ENCODE measurements at regions not wholly inside any gene's neighbourhood (a gene's known extent, or its start where the extent isn't known, plus 50 kb on each side); places are given as distances from the start of the nearest gene placed in this dataset.

DNA sequence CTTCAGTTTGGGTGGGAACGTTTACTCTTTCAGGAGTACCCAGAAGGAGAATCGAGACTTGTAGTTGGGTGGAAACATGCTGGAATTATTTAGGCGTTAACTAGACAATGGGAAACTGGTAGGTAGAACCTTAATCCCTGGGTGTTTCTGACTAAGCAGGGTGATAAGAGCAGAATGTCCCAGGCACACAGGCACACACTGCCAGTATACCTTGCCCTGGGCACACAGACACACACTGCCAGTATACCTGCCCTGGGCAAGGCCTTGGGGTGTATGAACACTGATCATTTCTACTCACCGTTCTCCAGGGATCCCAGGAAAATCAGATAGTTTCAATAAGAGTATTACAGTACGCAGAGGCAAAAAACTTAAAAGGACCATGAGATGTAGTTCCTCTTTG lies 115.5 kb downstream of the SNAPC1 start:
- CTCF ChIA-PET = no interaction called here

DNA sequence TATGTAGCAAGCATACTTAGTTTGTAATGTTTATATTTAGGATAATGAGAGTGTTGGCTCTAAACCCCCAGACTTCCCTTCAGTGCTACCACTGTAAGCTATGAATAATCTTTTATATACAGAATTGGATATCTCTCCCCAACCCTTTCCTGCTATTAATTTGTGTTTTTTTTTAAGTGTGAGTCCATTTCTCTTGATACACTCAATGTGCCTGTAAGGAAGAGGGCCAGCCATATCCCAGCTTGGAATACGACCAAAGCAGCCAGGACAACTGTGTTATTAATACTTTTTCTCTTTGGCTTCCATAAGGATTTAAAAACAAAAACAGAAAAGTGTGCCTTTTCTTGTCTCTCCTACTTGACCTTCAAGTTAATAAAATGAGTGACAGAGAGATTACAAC lies 116.7 kb downstream of the SNAPC1 start:
- ChIA-PET CTCF (no interaction called here), POLR2A (no interaction called here)
- TF ChIP-seq CTBP1 (IDR thresholded peaks at IDR 0.05; ENCODE audit: borderline replicate concordance) (no peak), FOXK2 (IDR thresholded peaks at IDR 0.05) (no peak), FOXM1 (IDR thresholded peaks at IDR 0.05; ENCODE audit: borderline replicate concordance) (no peak), HDGF (IDR thresholded peaks at IDR 0.05; ENCODE audit: borderline replicate concordance) (no peak), TARDBP (IDR thresholded peaks at IDR 0.05) (no peak), LEF1 (IDR thresholded peaks at IDR 0.05; ENCODE audit: borderline replicate concordance) (no peak), NFRKB (IDR thresholded peaks at IDR 0.05) (no peak), SUZ12 (IDR thresholded peaks at IDR 0.05) (no peak), ZNF384 (IDR thresholded peaks at IDR 0.05) (no peak), BHLHE40 (IDR thresholded peaks at IDR 0.05; ENCODE audit: borderline replicate concordance) (no peak), L3MBTL2 (conservative IDR thresholded peaks at IDR 0.05) (no peak), ELF4 (IDR thresholded peaks at IDR 0.05) (no peak), SP1 (IDR thresholded peaks at IDR 0.05) (no peak), ARNT (IDR thresholded peaks at IDR 0.05) (no peak), FOXA1 (IDR thresholded peaks at IDR 0.05) (no peak)
- TF ChIP-seq, protein P1, sequence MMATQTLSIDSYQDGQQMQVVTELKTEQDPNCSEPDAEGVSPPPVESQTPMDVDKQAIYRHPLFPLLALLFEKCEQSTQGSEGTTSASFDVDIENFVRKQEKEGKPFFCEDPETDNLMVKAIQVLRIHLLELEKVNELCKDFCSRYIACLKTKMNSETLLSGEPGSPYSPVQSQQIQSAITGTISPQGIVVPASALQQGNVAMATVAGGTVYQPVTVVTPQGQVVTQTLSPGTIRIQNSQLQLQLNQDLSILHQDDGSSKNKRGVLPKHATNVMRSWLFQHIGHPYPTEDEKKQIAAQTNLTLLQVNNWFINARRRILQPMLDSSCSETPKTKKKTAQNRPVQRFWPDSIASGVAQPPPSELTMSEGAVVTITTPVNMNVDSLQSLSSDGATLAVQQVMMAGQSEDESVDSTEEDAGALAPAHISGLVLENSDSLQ (IDR thresholded peaks at IDR 0.05) = no peak
- no peak for DNase-seq (ENCODE audit: extremely low spot score)

More for the DNA sequence above, 115.5 kb downstream of the SNAPC1 start:
- POLR2A ChIA-PET = no interaction called here
- DNase-seq (ENCODE audit: extremely low spot score) = no peak
- TF ChIP-seq FOXK2 (IDR thresholded peaks at IDR 0.05) = no peak
- no peak for TF ChIP-seq FOXM1 (IDR thresholded peaks at IDR 0.05; ENCODE audit: borderline replicate concordance)
- TF ChIP-seq ARNT (IDR thresholded peaks at IDR 0.05) = no peak
- no peak for TF ChIP-seq HDGF (IDR thresholded peaks at IDR 0.05; ENCODE audit: borderline replicate concordance)
- no peak for TF ChIP-seq TARDBP (IDR thresholded peaks at IDR 0.05)
- TF ChIP-seq LEF1 (IDR thresholded peaks at IDR 0.05; ENCODE audit: borderline replicate concordance) = no peak
- TF ChIP-seq SP1 (IDR thresholded peaks at IDR 0.05) = no peak
- no peak for TF ChIP-seq L3MBTL2 (conservative IDR thresholded peaks at IDR 0.05)
- TF ChIP-seq CTBP1 (IDR thresholded peaks at IDR 0.05; ENCODE audit: borderline replicate concordance) = no peak
- TF ChIP-seq FOXA1 (IDR thresholded peaks at IDR 0.05) = no peak
- no peak for TF ChIP-seq SUZ12 (IDR thresholded peaks at IDR 0.05)
- no peak for TF ChIP-seq BHLHE40 (IDR thresholded peaks at IDR 0.05; ENCODE audit: borderline replicate concordance)
- no peak for TF ChIP-seq ELF4 (IDR thresholded peaks at IDR 0.05)
- no peak for TF ChIP-seq NFRKB (IDR thresholded peaks at IDR 0.05)

DNA sequence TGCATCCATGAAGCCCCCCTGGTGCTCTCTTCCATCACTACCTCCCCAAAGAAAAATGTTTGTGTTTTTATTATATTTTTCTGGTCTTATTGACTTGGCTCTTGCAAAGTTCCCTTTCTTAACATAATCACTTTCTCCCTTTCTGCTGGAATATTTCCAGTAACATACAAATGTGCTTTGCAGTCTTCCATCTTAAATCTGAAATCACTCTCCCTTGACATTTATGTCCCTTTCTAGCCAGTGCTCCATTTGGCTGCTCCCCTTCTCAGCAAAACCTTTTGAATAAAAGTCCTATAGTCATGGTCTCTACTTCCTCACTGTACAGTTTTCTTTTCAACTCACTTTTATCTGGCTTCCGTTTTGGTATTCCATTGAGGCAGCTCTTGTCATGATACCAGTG lies 118.8 kb downstream of the SNAPC1 start:
- TF ChIP-seq ARNT (IDR thresholded peaks at IDR 0.05) = no peak
- no peak for TF ChIP-seq NFRKB (IDR thresholded peaks at IDR 0.05)
- no peak for TF ChIP-seq SP1 (IDR thresholded peaks at IDR 0.05)
- TF ChIP-seq SUZ12 (IDR thresholded peaks at IDR 0.05) = no peak
- ChIA-PET CTCF (no interaction called here), POLR2A (no interaction called here)
- no peak for DNase-seq (ENCODE audit: extremely low spot score)

DNA sequence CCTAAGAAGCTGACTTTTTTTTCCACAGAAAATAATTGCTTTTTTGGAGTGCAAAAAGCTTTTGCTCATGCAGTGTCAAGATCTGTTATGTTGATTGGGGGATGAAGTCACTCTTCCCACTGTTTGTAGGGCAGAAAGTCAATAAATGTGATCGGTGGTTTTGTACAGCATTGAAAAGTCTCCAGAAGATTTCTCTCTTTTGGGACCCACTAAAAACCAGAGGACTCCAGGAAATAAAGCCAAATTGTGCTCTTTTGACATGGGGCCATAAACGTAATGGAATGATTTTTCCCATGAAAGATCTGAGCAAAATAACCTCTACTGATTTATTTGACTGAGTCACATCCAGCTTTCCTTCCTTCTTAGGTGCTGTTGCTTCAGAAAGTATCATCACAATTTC lies 122.5 kb downstream of the SNAPC1 start:
- CTCF ChIA-PET = interaction anchor here (0.9 kb wide), 1 partner anchor 24 kb away, joined by 3 read pairs; no protein-coding TSS in a partner anchor
- no peak for DNase-seq (ENCODE audit: extremely low spot score)
- TF ChIP-seq BHLHE40 (IDR thresholded peaks at IDR 0.05; ENCODE audit: borderline replicate concordance) = no peak
- TF ChIP-seq ARNT (IDR thresholded peaks at IDR 0.05) = no peak
- TF ChIP-seq L3MBTL2 (conservative IDR thresholded peaks at IDR 0.05) = no peak
- no peak for TF ChIP-seq HDGF (IDR thresholded peaks at IDR 0.05; ENCODE audit: borderline replicate concordance)
- no peak for TF ChIP-seq ELF4 (IDR thresholded peaks at IDR 0.05)
- no peak for TF ChIP-seq NFRKB (IDR thresholded peaks at IDR 0.05)
- TF ChIP-seq ZNF384 (IDR thresholded peaks at IDR 0.05) = no peak
- no peak for TF ChIP-seq TARDBP (IDR thresholded peaks at IDR 0.05)
- TF ChIP-seq CTBP1 (IDR thresholded peaks at IDR 0.05; ENCODE audit: borderline replicate concordance) = no peak
- no peak for TF ChIP-seq FOXM1 (IDR thresholded peaks at IDR 0.05; ENCODE audit: borderline replicate concordance)
- TF ChIP-seq LEF1 (IDR thresholded peaks at IDR 0.05; ENCODE audit: borderline replicate concordance) = no peak
- TF ChIP-seq, protein P1 (IDR thresholded peaks at IDR 0.05) = no peak
- no peak for TF ChIP-seq FOXK2 (IDR thresholded peaks at IDR 0.05)
- TF ChIP-seq SUZ12 (IDR thresholded peaks at IDR 0.05) = no peak
- no peak for TF ChIP-seq FOXA1 (IDR thresholded peaks at IDR 0.05)
- TF ChIP-seq SP1 (IDR thresholded peaks at IDR 0.05) = no peak
- POLR2A ChIA-PET = no interaction called here

DNA sequence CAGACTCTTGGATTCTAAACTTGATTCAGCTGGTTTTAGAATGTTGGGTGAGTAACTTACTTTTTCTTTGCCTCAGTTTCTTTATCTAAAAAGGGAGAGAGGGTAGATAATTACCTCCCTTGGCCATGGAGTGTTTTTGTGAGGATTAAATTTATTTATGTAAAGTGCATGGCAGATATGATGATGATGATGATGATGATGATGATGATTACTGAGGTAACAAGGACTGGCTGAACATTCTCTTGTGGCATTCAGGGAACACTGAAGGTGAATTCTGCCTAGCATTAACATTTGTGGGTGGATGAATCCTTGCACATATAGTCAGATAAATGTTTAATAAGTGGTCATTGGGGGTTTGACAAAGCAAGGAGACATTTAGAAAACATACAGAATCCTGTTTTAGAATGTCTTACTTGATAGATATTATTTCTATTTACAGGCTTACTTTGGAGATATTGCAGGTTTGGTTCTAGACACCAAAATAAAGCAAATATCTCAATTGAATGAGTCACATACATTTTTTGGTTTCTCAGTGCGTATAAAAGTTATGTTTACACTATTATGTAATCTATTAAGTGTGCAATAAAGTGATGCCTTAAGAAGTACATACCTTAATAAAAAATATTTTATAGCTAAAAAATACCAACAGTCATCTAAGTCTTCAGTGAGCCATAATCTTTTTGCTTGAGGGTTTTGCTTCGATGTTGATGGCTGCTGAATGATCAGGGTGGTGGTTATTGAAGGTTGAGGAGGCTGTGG lies 123.2 kb downstream of the SNAPC1 start:
- no peak for TF ChIP-seq TARDBP (IDR thresholded peaks at IDR 0.05)
- TF ChIP-seq HDGF (IDR thresholded peaks at IDR 0.05; ENCODE audit: borderline replicate concordance) = no peak
- no peak for TF ChIP-seq ELF4 (IDR thresholded peaks at IDR 0.05)
- TF ChIP-seq FOXK2 (IDR thresholded peaks at IDR 0.05) = no peak
- TF ChIP-seq ZNF384 (IDR thresholded peaks at IDR 0.05) = no peak
- no peak for TF ChIP-seq BHLHE40 (IDR thresholded peaks at IDR 0.05; ENCODE audit: borderline replicate concordance)
- no peak for TF ChIP-seq SUZ12 (IDR thresholded peaks at IDR 0.05)
- no peak for TF ChIP-seq FOXA1 (IDR thresholded peaks at IDR 0.05)
- no peak for TF ChIP-seq L3MBTL2 (conservative IDR thresholded peaks at IDR 0.05)
- TF ChIP-seq NFRKB (IDR thresholded peaks at IDR 0.05) = no peak
- TF ChIP-seq SP1 (IDR thresholded peaks at IDR 0.05) = no peak
- TF ChIP-seq, protein P1 (IDR thresholded peaks at IDR 0.05) = no peak
- TF ChIP-seq CTBP1 (IDR thresholded peaks at IDR 0.05; ENCODE audit: borderline replicate concordance) = no peak
- no peak for TF ChIP-seq LEF1 (IDR thresholded peaks at IDR 0.05; ENCODE audit: borderline replicate concordance)
- no peak for TF ChIP-seq FOXM1 (IDR thresholded peaks at IDR 0.05; ENCODE audit: borderline replicate concordance)
- TF ChIP-seq ARNT (IDR thresholded peaks at IDR 0.05) = no peak
- ChIA-PET POLR2A (no interaction called here), CTCF (interaction anchor here (0.9 kb wide), 1 partner anchor 24 kb away, joined by 3 read pairs; no protein-coding TSS in a partner anchor)

More for the DNA sequence above, 123.2 kb downstream of the SNAPC1 start:
- no peak for DNase-seq (ENCODE audit: extremely low spot score)

Measured in HEK293T (cell line).